BE2C (cell line): ENCODE measurements at regions not wholly inside any gene's neighbourhood (a gene's known extent, or its start where the extent isn't known, plus 50 kb on each side); places are given as distances from the start of the nearest gene placed in this dataset.

Experiments
- DNase-seq: peaks from one replicate; pipeline ENCODE4 v3.0.0-alpha.2; 2020
- H3K27me3 ChIP-seq: fragments of 250-450 bp; sonication (Bioruptor Pico); 2 replicates; pipeline ENCODE4 v1.5.1; 2020; ENCODE audit warnings: mild to moderate bottlenecking
- H3K36me3 ChIP-seq: fragments of 250-450 bp; sonication (Bioruptor Pico); 2 replicates; pipeline ENCODE4 v1.5.1; 2020; ENCODE audit warnings: mild to moderate bottlenecking
- H3K4me1 ChIP-seq: fragments of 250-450 bp; sonication (Bioruptor Pico); 2 replicates; pipeline ENCODE4 v1.5.1; 2020
- H3K4me3 ChIP-seq: 2 replicates; pipeline ENCODE4 v1.5.1; 2011; ENCODE audit warnings: low read depth, low read length
- H3K9me3 ChIP-seq: fragments of 250-450 bp; sonication (Bioruptor Pico); 2 replicates; pipeline ENCODE4 v1.5.1; 2020
- CTCF ChIP-seq: IDR thresholded peaks from 2 replicates; pipeline ENCODE4 v1.5.1; 2012; ENCODE audit warnings: mild to moderate bottlenecking, low read depth, low read length

DNA sequence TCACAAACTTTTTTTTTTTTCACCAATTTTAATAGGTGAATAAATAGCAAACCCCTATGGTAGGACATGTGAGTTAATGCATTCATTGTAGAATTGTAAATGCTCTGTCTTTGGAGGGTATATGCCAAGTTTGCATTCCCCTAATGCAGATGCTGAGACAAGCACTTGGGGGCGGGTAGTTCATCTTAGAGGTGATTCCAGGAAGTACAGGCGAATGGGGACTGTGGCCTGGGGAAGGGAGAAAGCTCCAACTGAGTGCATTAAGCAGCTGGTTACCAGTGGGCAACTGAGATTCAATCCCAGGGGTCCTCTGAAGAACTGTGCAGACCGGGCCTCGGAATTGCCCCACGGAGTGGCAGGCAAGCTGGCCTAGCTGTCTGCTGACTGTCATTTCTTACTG lies 107.6 kb downstream of the ZNF664 start:
- Histone ChIP-seq H3K4me1 (no peaks in the 10 kb centered on the region), H3K27me3 (no peaks in the 10 kb centered on the region), H3K9me3 (no peaks in the 10 kb centered on the region; the same call in 1 of the 2 replicates), H3K36me3 (no peaks in the 10 kb centered on the region), H3K4me3 (no peak overlapping the region)
- DNase-seq: no peak
- no peak for TF ChIP-seq CTCF

- Histone ChIP-seq H3K9me3 (no peaks in the 10 kb centered on the region; the same call in 1 of the 2 replicates), H3K4me1 (peaks cover 1% of the 10 kb centered on the region; the same call in 1 of the 2 replicates), H3K36me3 (no peaks in the 10 kb centered on the region), H3K27me3 (no peaks in the 10 kb centered on the region), H3K4me3 (no peak overlapping the region)
- DNase-seq: no peak
- TF ChIP-seq CTCF: no peak
Observed at GRCh38 chr12:124082012-124082411, 109.0 kb downstream of the ZNF664 start.

DNA sequence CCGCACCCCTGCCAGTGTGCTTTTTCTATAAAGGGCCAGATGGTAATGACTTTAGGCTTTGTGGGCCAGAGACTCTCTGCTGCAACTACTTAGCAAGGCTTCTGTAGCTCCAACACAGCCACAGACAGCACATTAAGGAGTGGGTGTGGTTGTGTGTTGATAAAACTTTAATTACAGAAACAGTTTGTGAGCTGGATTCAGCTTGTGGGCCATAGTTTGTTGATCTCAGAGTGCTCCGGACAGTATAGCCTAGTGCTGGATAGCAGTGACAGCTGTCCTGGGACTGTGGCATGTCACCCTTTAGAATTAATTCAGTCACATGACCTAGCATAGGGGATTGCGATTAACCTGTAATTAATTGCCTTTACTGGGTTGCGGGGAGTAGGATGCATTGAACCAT lies 109.7 kb downstream of the ZNF664 start:
- H3K4me1 ChIP-seq: peaks cover 8% of the 10 kb centered on the region; the same call in 1 of the 2 replicates
- no peak overlapping the region for H3K4me3 ChIP-seq
- TF ChIP-seq CTCF: no peak
- H3K27me3 ChIP-seq: no peaks in the 10 kb centered on the region
- DNase-seq: no peak
- H3K9me3 ChIP-seq: no peaks in the 10 kb centered on the region; the same call in 1 of the 2 replicates
- H3K36me3 ChIP-seq: no peaks in the 10 kb centered on the region

GRCh38 chr12:124083708-124084107 lies 110.7 kb downstream of the ZNF664 start:
- H3K36me3 ChIP-seq: no peaks in the 10 kb centered on the region
- no peaks in the 10 kb centered on the region for H3K27me3 ChIP-seq
- no peaks in the 10 kb centered on the region; the same call in 1 of the 2 replicates for H3K9me3 ChIP-seq
- DNase-seq: no peak
- no peak for TF ChIP-seq CTCF
- peaks cover 17% of the 10 kb centered on the region; the same call in 1 of the 2 replicates for H3K4me1 ChIP-seq
- H3K4me3 ChIP-seq: no peak overlapping the region

- no peak for TF ChIP-seq CTCF
- H3K4me1 ChIP-seq: peaks cover 17% of the 10 kb centered on the region; the same call in 1 of the 2 replicates
- no peak overlapping the region for H3K4me3 ChIP-seq
- H3K27me3 ChIP-seq: no peaks in the 10 kb centered on the region
- no peaks in the 10 kb centered on the region for H3K9me3 ChIP-seq
- no peaks in the 10 kb centered on the region for H3K36me3 ChIP-seq
- DNase-seq: no peak
Observed at GRCh38 chr12:124085419-124086296, 112.6 kb downstream of the ZNF664 start.

DNA sequence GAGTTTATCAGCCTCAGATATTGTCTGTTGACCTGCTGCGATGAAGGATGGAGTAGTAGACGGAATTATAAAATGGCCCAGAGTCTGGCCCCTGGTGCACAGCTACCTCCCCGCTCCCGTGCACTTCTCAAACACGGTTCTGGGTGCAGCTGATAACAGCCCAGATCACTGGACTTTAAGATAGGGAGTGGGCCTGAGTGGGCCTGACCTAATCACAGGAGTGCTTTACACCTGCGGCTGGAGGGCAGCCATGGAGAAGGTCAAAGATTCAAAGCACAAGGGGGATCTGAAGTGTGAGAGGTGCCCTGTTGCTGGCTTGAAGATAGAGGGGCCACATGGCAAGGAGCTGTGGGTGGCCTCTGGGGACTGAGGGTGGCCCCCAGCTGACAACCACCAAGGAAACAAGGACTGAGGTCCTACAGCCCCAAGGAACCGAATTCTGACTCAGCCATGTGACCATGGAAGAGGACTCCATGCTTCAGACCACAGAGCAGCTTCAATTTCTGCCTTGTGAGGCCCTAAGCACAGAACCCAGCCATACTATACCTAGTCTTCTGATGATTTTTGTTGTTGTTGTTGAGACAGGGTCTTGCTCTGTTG lies 113.4 kb downstream of the ZNF664 start:
- TF ChIP-seq CTCF: no peak
- Histone ChIP-seq H3K4me3 (no peak overlapping the region), H3K36me3 (no peaks in the 10 kb centered on the region), H3K27me3 (no peaks in the 10 kb centered on the region), H3K9me3 (no peaks in the 10 kb centered on the region), H3K4me1 (peaks cover 17% of the 10 kb centered on the region; the same call in 1 of the 2 replicates)
- no peak for DNase-seq
